IPS-18c (cell line): ENCODE measurements at regions not wholly inside any gene's neighbourhood (a gene's known extent, or its start where the extent isn't known, plus 50 kb on each side); places are given as distances from the start of the nearest gene placed in this dataset.
"Not testable (repeated sequence)": the region's sequence is repeated elsewhere in the genome, so short reads cannot be mapped to it uniquely, and the experiment has no call there.

Source experiments
- H3K4me3 ChIP-seq: 2 replicates; pipeline ENCODE4 v1.7.0; 2013; ENCODE audit warnings: low read depth, mild to moderate bottlenecking, low read length, moderate library complexity; ENCODE audit not compliant: insufficient read depth
- H3K9me3 ChIP-seq: one replicate; pipeline ENCODE4 v1.6.1; 2013; ENCODE audit warnings: mild to moderate bottlenecking, low read length, moderate library complexity; ENCODE audit not compliant: control insufficient read depth, insufficient read depth

DNA sequence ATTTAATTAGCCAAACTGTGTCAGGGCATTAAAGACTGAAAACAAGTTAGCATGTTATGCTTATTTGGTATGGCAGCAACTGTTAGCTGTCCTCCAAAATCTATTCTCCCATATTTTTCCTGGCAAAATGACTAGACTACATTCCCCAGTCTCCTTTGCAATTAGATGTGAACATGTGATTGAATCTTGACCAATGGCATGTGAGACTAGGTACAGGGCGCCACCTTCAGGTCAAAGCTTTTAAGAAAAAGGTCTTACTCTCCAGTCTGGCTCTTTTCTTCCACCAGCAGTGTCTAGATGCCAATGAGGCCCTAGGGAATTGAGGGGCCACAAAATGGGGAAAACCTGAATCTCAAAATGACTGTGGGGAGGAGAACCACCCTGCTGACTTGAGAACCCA is 408.2 kb downstream of the SMARCA1 start:
- no peaks in the 10 kb centered on the region for H3K9me3 ChIP-seq
- no peak overlapping the region for H3K4me3 ChIP-seq

DNA sequence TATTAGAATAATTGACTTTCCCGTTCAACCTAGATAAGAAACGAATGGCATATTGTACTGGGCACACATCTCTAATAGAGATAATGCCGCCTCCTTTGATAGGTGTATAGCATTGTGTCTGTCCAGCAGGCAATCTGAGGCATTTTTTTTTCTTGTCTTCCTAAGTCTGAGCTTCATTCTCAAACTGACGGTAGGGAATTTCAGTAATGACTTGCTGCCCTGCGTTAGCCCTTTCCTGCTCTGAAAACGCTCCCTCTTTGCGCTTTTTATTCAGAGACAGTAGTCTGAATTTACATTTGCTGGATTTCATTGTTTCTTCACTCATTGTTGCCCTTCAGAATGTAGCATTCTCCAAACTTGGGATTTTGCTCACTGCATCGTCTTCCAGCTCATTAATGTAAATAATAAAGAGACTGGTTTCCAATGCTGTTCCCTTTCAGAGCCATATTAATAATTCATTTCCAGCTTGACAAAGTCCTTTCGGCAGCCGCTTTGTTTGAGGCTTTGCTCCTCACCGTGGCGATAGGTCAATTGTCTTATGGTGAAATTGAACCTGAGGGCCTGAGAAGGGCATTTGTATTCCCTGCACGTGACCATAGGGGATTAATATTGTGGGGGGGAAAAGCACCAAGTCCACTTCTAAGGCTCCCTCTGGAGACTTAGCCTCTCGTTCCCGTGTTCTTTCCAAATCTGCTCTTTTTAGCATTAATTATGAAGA is 412.1 kb downstream of the SMARCA1 start:
- H3K4me3 ChIP-seq: no peak overlapping the region
- H3K9me3 ChIP-seq: peaks cover 3% of the 10 kb centered on the region

DNA sequence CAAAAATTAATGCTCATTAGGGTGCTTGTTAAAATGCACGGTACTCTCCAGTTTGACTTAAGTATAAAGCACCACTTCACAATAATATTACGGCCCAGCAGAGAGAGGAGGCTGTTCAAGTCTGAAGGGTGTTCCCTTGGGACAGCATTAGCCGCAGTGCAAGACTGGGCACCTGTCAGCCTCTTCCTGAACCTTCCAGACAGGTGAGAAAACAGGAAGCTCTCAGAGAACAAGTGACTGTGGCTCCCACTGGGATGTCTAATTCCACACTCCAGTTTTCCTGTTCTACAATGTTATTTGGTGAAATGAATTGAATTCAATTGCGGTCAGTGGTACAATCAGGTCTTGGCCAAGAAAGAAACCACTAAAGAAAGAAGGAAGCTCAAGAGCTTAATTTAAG is 414.4 kb downstream of the SMARCA1 start:
- peaks cover 6% of the 10 kb centered on the region for H3K9me3 ChIP-seq
- no peak overlapping the region for H3K4me3 ChIP-seq

DNA sequence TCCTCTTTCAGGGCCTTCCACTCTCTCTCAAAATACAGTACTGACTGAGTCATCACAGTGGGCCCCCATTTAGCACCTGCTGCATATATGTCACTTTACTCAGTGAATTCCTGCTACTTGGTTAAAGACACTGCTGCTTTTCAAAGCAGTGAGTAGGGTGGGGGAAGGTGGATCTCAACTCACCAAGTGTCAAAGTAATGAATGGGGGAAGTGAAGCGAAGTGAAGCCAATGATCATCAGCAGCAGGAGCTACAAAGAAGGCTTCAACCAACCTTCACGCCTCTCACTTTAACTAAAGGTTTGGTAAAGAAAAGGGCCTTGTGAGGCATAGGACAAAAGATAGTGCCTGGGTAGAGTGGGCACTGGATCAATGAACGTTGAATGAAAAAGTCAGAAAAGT is 424.1 kb downstream of the SMARCA1 start:
- Histone ChIP-seq H3K4me3 (no peak overlapping the region), H3K9me3 (peaks cover 8% of the 10 kb centered on the region)

DNA sequence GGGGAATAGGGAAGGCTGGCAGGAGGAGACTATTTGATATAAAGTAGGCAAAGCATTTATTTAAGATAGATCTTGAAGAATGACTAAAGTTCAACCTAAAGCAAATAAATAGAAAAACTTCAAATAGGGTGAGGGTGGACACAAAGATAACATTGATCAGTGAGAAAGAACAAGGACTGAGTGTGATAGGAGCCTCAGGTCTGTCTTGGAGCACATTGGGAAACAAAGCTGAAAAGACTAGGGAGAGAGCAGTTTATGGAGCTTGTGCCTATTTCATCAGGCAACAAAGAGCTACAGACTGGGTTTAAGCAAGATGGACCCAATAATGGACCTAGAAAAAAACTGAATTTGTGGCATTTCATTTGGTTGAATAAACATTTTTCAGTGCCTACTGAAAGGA is 425.6 kb downstream of the SMARCA1 start:
- H3K4me3 ChIP-seq: no peak overlapping the region
- peaks cover 8% of the 10 kb centered on the region for H3K9me3 ChIP-seq

DNA sequence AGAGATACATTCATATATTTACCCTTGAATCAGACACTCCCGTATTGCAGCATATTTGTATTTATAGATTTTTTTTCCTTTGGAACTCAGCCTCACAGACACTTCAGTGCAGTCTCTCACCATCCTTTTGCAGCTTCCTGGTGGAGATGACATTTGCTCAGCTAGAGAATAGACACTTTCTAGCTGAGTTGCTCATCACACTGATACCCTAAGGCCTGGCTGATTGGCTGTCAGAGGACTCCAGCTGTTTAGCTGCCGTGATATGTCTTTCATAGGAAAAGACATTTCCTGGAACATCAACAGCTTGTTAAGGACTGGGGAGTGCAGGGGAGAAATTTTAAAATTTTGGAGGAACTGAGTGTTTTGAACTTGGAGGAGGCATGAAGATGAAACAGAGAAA is 429.6 kb downstream of the SMARCA1 start:
- H3K4me3 ChIP-seq: no peak overlapping the region
- no peaks in the 10 kb centered on the region for H3K9me3 ChIP-seq

DNA sequence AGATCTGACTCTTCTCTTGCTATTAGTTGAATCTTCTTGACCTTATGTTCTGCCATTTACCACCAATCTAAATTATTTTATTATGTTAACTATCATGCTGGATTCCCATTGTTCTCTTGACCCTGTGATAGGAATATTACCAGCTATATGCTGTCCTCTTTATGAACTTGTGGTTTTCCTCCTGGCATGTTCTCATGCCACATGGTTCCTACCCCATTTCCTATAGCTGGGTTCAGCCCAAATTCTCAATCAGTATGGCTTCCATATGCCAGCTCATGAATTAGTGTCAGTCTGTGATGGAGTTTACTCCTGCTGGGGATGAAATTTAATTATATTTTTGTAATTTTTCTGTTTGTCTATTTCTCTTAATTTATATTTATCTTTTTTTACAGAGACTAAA is 430.5 kb downstream of the SMARCA1 start:
- Histone ChIP-seq H3K4me3 (no peak overlapping the region), H3K9me3 (no peaks in the 10 kb centered on the region)

DNA sequence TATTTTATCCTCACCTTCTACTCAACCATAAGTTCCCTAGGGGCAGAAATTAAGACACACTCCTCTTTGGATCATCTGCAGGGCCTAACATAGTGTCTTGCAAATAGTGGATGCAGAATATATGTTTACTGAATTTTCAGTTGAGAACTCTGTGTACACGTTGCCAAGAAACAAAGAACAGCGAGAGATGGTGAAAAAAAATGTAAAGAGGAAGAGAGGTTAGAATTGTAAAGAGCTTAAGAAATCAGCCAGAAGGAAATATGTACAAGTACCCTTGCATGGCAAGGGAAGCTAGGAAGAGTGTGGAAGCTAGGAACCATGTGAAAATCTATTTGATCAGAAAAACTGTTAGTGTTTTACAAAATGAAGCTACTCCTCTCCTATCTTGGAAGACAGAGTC is 431.0 kb downstream of the SMARCA1 start:
- H3K4me3 ChIP-seq: no peak overlapping the region
- H3K9me3 ChIP-seq: no peaks in the 10 kb centered on the region

DNA sequence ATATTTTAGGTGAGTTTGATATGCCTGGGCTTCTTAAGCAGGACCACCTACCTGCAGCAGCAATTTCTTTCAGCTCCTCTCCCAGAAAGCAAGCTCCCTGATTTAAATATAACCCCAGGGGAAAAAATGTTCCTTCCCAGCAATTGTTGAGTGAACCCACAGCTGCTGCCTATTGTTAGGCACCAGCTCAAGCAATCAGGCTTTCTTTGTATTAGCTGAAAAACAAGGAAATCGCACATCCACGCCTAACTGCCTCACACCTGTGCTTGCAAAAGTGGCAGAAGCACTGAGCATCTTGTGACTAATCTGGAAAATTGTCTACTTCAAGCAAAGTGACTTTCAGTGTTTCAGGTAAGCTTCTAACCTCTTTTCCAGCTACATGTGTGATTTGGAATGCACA is 432.2 kb downstream of the SMARCA1 start:
- Histone ChIP-seq H3K9me3 (peaks cover 6% of the 10 kb centered on the region), H3K4me3 (no peak overlapping the region; the same call in 1 of the 2 replicates)

DNA sequence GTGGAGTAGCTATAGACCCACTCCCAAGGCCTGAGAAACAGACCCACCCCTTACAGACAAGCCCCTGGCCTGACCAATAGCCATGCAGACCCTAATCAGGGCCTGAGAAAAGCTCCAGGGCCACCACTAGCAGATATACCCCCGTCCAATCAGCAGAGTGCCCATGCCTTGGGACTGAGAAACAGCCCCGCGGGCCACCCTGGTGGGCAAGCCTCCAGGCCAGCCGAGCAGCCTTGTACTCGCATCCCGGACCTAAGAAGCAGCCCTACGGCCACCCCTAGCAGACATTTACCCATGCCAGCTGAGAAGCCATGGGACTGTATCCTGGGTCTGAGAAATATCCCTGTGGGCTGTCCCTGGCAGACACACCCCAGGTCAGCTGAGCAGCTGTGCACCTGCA is 436.5 kb downstream of the SMARCA1 start:
- H3K4me3 ChIP-seq: no peak overlapping the region
- peaks cover 9% of the 10 kb centered on the region for H3K9me3 ChIP-seq

DNA sequence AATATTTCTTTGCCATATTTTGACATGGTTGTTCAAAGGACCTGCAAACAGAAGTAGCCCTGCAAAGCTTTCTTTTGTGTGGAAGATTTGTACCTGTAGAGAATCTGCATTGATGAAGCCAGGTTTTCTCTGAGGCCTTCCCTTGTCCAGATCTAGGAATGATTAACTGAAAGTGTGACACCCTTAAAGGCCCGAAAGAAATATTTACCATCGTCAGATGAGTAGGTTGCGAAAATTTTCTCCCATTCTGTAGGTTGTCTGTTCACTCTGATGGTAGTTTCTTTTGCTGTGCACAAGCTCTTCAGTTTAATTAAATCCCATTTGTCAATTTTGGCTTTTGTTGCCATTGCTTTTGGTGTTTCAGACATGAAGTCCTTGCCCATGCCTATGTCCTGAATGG is 439.0 kb downstream of the SMARCA1 start:
- peaks cover 11% of the 10 kb centered on the region for H3K9me3 ChIP-seq

DNA sequence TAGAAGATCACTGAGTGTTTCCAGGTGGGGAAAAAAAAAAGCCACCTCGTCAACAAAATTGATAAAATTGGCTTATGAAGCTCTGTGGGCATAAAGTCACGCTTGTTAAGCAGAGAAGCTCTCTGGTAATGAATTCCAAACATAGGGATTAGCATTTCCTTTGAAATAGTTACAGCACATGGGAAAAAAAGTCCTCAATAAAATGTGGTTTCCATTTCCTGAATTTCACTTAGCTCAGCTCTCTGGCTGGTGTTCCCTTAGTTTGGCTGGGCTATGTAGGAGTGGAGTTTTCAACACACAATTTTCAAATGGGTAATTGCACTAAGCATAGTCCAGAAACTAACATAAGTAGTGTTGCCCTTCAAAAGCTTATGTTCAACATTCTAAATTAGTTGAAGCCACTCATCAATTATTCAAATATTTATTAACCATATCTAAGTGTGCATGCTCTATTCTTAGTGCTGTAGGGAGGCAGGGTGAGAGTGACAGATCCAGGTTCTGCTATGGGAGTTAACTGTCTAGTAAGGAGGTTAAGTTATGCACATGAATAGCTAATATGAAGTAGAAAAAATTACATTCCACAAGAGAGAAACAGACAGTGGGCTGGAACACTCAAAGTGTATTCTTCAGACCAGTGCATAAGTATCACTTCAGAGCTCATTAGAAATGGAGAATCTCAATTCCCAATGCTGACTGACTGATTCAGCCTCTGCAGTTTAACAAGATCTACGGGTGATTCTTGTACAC is 445.7 kb downstream of the SMARCA1 start:
- no peak overlapping the region for H3K4me3 ChIP-seq
- H3K9me3 ChIP-seq: peaks cover 9% of the 10 kb centered on the region

More for the DNA sequence above, 439.0 kb downstream of the SMARCA1 start:
- not testable (repeated sequence) for H3K4me3 ChIP-seq

DNA sequence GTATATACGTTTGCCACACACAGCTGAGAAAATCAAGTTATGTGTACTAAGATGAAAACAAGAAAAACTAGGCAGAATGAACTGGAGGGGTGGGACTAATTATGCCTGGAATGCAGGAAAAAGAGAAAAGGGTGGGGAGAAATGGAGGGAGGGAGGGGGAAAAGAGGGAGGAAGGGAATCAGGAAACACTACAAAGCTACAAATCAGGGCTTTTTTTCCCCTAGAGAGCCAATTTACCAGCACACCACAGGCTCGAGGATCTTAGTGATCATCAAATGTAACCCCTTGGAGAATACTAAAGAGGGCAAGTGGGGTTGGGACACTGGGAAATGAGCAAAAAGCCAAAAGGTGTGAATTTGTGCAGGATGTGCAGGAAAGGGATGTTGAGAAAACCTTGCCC is 451.9 kb downstream of the SMARCA1 start:
- no peak overlapping the region for H3K4me3 ChIP-seq

DNA sequence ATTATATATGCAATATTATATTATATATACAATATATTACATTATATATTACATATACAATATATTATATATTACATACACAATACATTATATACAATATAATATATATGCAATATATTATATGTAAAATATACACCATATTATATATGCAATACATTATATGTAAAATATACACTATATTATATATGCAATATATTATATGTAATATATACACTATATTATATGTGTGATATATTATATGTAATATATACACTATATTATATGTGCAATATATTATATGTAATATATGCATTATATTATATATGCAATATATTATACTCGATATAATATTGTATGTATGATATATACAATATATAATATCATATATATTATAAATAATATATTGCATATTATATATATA is 457.4 kb downstream of the SMARCA1 start:
- no peak overlapping the region for H3K4me3 ChIP-seq
- no peaks in the 10 kb centered on the region for H3K9me3 ChIP-seq

More for the DNA sequence above, 451.9 kb downstream of the SMARCA1 start:
- H3K9me3 ChIP-seq: no peaks in the 10 kb centered on the region

DNA sequence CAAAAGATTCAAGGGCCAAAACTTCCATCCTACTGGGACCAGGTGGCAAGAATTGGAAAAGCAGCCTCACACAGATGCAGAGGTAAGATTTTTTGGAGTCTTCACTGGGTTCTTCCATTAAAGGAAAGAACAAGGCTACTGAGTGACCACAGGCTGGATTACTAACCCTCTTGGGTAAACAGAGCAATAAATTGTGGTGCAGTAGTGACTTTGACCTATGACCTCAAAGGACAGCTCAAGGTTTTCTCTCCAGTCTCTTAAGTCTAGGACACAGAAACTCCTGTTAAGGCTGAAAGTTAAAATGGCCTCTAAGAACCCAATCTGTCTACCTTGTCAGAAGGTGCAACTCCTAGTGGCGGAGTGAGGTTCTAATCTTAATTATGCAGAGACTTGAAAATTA is 464.9 kb downstream of the SMARCA1 start:
- Histone ChIP-seq H3K9me3 (no peaks in the 10 kb centered on the region), H3K4me3 (no peak overlapping the region)

DNA sequence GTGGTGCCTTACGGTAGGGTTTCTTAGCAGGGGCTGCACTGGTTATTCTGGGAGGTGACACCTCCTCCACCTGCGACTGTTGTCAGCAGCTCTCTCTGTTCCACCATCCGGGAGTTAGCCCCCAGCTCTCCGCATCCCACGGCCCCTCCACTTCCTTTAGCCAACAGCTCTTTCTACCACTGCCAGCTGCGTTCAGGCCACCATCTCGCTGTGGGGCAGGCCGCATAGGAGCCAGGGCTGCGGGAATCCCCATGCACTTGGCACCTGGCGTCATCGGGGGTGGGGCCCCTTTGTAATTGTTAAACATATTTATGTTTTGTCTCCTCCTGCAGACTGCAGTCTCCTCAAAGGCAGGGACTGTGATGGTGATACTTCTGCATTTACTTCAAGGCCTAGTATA is 480.2 kb downstream of the SMARCA1 start:
- Histone ChIP-seq H3K4me3 (no peak overlapping the region), H3K9me3 (peaks cover 3% of the 10 kb centered on the region)

DNA sequence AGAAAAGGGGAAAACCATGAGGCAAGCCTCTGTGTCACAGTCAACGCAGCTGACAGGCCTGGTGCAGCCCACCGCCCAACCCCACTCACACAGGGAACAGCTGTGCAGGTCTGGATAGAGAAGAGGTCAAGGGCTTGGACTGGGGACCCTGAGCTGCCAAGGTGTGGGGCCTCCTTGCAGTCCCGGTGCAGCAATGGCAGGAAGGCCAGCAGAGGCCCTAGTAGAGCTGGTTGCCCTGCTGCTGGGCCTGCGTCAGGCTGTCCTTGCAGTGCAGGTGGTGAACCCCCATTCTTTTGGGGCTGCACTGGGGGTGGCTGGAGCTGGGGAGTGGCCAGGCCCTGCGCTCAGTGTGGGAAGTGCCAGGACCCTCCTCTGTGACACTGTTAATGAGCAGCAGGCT is 482.0 kb downstream of the SMARCA1 start:
- peaks cover 3% of the 10 kb centered on the region for H3K9me3 ChIP-seq
- H3K4me3 ChIP-seq: no peak overlapping the region

DNA sequence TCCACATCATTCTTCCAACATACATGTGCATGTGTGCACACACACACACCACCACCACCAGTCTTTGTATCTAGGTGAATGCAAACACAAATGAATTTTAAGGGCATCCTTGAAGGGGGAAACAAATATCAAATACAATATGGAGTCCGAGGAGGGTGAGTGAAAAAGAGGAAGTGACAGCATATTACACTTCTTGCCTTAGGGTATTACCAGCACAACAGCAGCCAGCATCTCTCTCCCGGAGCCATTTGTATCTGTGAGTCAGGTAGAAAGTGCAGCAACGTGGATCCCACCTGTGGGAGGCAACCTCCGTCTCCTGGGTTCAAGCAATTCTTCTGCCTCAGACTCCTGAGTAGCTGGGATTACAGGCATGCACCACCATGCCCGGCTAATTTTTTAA is 483.2 kb downstream of the SMARCA1 start:
- Histone ChIP-seq H3K9me3 (peaks cover 3% of the 10 kb centered on the region), H3K4me3 (no peak overlapping the region)
